ENCODE measurements at regions not wholly inside any gene's neighbourhood (a gene's known extent, or its start where the extent isn't known, plus 50 kb on each side); places are given as distances from the start of the nearest gene placed in this dataset.
"Not testable (repeated sequence)": the region's sequence is repeated elsewhere in the genome, so short reads cannot be mapped to it uniquely, and the experiment has no call there.

DNA sequence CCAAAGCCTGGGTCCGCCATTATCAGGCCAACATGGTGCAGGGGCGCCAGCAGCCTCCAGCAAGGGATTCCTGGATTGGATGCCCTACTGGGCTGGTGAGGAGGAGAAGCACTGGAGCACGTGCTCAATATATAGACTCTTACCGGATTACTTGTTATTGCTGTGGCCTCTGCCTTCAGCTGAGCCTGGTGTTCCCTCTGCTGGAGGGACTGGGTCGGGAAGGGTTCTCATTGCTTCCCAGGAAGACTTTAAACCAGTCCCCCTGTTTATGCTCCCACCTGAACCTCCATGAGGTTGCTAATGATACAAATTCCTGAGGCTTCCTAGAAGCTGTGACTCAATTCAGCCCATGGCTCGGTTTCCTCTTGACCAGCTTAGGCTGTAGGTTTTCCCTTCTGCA is 186.7 kb upstream of the ARID1B start:
- Histone ChIP-seq H3K4me1 (no peaks in the 10 kb centered on the region), H3K27ac (no peak overlapping the region), H3K9me3 (no peaks in the 10 kb centered on the region), H3K4me3 (no peak overlapping the region), H3K36me3 (no peaks in the 10 kb centered on the region), H3K27me3 (no peaks in the 10 kb centered on the region)
- intact Hi-C loops (cut with DNase I; ENCODE audit: low total_unique reads), result no loop called here
- TF ChIP-seq POLR2AphosphoS5 (IDR thresholded peaks at IDR 0.05) (no peak), POLR2A (IDR thresholded peaks at IDR 0.05) (no peak)
- TF ChIP-seq, protein P1, sequence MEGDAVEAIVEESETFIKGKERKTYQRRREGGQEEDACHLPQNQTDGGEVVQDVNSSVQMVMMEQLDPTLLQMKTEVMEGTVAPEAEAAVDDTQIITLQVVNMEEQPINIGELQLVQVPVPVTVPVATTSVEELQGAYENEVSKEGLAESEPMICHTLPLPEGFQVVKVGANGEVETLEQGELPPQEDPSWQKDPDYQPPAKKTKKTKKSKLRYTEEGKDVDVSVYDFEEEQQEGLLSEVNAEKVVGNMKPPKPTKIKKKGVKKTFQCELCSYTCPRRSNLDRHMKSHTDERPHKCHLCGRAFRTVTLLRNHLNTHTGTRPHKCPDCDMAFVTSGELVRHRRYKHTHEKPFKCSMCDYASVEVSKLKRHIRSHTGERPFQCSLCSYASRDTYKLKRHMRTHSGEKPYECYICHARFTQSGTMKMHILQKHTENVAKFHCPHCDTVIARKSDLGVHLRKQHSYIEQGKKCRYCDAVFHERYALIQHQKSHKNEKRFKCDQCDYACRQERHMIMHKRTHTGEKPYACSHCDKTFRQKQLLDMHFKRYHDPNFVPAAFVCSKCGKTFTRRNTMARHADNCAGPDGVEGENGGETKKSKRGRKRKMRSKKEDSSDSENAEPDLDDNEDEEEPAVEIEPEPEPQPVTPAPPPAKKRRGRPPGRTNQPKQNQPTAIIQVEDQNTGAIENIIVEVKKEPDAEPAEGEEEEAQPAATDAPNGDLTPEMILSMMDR (IDR thresholded peaks at IDR 0.05), result no peak
- DNase-seq (ENCODE audit: low spot score in 2 of 2), result no peak

DNA sequence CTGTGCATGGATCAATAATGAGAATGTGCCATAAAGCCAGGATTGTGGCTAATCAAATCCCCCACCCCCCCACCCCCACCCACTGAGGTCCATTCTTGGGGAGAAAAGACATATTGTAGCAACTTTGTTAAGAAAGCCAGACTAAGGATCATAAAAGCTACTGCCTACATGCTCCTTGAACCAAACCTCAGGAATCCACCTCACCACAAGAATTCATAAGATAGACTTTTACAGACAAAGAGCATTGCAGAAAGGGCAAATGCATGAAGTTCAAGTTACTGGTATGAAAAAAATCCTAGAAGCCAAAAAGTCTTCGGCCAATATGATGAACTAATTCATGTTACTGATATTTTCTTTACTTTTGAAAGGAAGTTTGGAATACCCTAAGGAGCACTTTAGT is 187.9 kb upstream of the ARID1B start:
- Histone ChIP-seq H3K4me1 (no peaks in the 10 kb centered on the region), H3K27me3 (no peaks in the 10 kb centered on the region), H3K27ac (no peak overlapping the region), H3K9me3 (no peaks in the 10 kb centered on the region), H3K36me3 (no peaks in the 10 kb centered on the region), H3K4me3 (no peak overlapping the region)
- TF ChIP-seq, protein P1 (IDR thresholded peaks at IDR 0.05), result no peak
- TF ChIP-seq POLR2AphosphoS5 (IDR thresholded peaks at IDR 0.05) (no peak), POLR2A (IDR thresholded peaks at IDR 0.05) (no peak)
- intact Hi-C loops (cut with DNase I; ENCODE audit: low total_unique reads), result no loop called here
- DNase-seq (ENCODE audit: low spot score in 2 of 2), result no peak

DNA sequence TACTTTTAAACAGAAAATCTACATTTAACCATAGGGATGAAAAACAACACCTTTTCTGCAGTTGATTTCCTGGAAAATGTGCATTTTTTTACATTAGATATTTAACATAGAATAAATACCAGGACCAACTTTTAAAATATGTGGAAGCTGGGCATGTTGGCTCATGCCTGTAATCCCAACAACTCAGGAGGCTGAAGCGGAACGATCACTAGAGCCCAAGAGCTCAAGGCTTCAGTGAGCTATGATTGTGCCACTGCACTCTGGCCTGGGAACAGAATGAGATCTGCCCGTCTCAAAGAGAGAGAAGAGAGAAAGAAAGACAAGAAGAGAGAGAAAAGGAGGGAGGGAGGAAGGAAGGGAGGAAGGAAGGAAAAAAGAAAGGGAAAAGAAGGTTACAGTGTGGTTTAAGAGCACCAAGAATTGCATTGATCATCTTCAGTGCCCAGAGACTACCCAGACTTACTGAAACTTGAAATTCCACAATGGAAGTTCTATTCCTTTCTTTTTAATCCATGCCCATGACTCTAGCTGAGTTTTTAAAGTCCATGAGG is 189.4 kb upstream of the ARID1B start:
- no peaks in the 10 kb centered on the region for H3K27me3 ChIP-seq
- TF ChIP-seq, protein P1 (IDR thresholded peaks at IDR 0.05), result no peak
- TF ChIP-seq POLR2A (IDR thresholded peaks at IDR 0.05) (no peak), POLR2AphosphoS5 (IDR thresholded peaks at IDR 0.05) (no peak)
- H3K9me3 ChIP-seq, result no peaks in the 10 kb centered on the region
- H3K4me1 ChIP-seq, result no peaks in the 10 kb centered on the region
- DNase-seq (ENCODE audit: low spot score in 2 of 2), result no peak
- intact Hi-C loops (cut with DNase I; ENCODE audit: low total_unique reads), result no loop called here
- no peak overlapping the region for H3K4me3 ChIP-seq
- H3K27ac ChIP-seq, result peak overlapping the region in 1 of 2 donors; percentile 15
- no peaks in the 10 kb centered on the region for H3K36me3 ChIP-seq

DNA sequence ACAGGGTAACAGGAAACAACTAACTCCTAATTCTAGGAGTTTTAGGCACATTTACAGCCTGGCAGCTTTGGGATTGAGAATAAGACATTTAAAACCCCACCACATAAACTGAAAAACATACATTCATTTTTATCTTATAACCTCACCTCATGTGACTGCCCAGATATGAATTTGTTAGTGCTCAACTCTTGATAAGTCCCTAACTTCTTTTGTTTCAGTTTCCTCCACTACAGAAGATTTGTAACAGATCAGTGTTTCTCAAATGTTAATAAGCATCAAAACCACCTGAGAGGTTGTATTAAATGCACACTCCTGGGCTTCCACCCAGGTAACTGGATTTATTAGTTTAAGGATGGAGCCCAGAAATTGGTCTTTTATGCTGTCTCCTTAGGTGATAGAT is 190.1 kb upstream of the ARID1B start:
- Histone ChIP-seq H3K4me3 (no peak overlapping the region), H3K36me3 (no peaks in the 10 kb centered on the region), H3K9me3 (no peaks in the 10 kb centered on the region), H3K27me3 (no peaks in the 10 kb centered on the region), H3K27ac (no peak overlapping the region), H3K4me1 (no peaks in the 10 kb centered on the region)
- no peak for DNase-seq (ENCODE audit: low spot score in 2 of 2)
- TF ChIP-seq, protein P1 (IDR thresholded peaks at IDR 0.05), result no peak
- TF ChIP-seq POLR2AphosphoS5 (IDR thresholded peaks at IDR 0.05), result no peak
- TF ChIP-seq POLR2A (IDR thresholded peaks at IDR 0.05), result no peak
- intact Hi-C loops (cut with DNase I; ENCODE audit: low total_unique reads), result no loop called here

DNA sequence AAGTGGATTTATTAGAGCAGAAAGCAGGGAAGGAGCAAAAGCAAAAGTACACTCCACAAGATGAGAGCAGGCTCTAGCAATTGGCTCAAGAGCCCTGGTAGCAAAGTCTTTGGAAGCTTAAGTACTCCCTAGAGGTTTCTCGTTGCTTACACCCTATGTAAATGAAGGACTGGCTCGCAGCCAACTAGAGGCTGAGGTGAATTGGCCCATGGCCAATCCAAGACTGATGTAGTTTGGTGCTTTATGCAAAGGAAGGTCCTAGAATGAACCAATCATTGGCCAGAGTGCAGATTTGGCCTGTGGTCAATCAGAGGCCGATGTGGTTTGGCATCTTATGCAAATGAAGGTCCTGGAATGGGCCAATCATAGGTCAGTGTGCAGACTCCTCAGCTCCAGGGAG is 191.3 kb upstream of the ARID1B start:
- TF ChIP-seq POLR2A (IDR thresholded peaks at IDR 0.05), result no peak
- TF ChIP-seq POLR2AphosphoS5 (IDR thresholded peaks at IDR 0.05), result no peak
- TF ChIP-seq, protein P1 (IDR thresholded peaks at IDR 0.05), result no peak
- DNase-seq (ENCODE audit: low spot score in 2 of 2), result no peak
- Histone ChIP-seq H3K4me3 (no peak overlapping the region), H3K9me3 (no peaks in the 10 kb centered on the region), H3K4me1 (no peaks in the 10 kb centered on the region), H3K27ac (no peak overlapping the region), H3K36me3 (no peaks in the 10 kb centered on the region), H3K27me3 (no peaks in the 10 kb centered on the region)
- intact Hi-C loops (cut with DNase I; ENCODE audit: low total_unique reads), result no loop called here

DNA sequence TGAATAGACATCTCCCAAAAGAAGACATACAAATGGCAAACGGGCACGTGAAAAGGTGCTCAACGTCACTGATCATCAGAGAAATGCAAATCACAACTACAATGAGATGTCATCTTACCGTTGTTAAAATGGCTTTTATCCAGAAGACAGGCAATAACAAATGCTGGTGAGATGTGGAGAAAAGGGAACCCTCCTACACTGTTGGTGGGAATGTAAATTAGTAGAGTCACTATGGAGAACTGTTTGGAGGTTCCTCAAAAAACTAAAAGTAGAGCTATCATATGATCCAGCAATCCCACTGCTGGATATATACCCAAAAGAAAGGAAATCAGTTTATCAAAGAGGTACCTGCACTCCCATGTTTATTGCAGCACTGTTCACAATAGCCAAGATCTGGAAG is 193.1 kb upstream of the ARID1B start:
- intact Hi-C loops (cut with DNase I; ENCODE audit: low total_unique reads); DNase-seq (ENCODE audit: low spot score in 2 of 2); H3K9me3 ChIP-seq; H3K4me1 ChIP-seq; H3K27me3 ChIP-seq; H3K27ac ChIP-seq; H3K4me3 ChIP-seq; H3K36me3 ChIP-seq: not testable (repeated sequence)

All from breast epithelium (tissue), 4 donors.